ENCODE measurements at regions not wholly inside any gene's neighbourhood (a gene's known extent, or its start where the extent isn't known, plus 50 kb on each side); places are given as distances from the start of the nearest gene placed in this dataset.

GRCh38 chr15:47486040-47486439 is 231.3 kb upstream of the SEMA6D start:
- no peak overlapping the region for H3K4me3 Mint-ChIP-seq
- H3K4me1 Mint-ChIP-seq (ENCODE audit: low read depth), result no peaks in the 10 kb centered on the region
- no peak overlapping the region for H3K27ac Mint-ChIP-seq
- H3K27me3 Mint-ChIP-seq, result peaks cover 1% of the 10 kb centered on the region
- H3K9me3 Mint-ChIP-seq, result peaks cover 8% of the 10 kb centered on the region
- no peaks in the 10 kb centered on the region for H3K36me3 Mint-ChIP-seq (ENCODE audit: low read depth)
- intact Hi-C loops (cut with micrococcal nuclease), result no loop called here

GRCh38 chr15:47492195-47492594 is 225.1 kb upstream of the SEMA6D start:
- Mint-ChIP-seq H3K9me3 (no peaks in the 10 kb centered on the region), H3K4me3 (no peak overlapping the region), H3K4me1 (ENCODE audit: low read depth) (no peaks in the 10 kb centered on the region), H3K27ac (no peak overlapping the region), H3K27me3 (peaks cover 2% of the 10 kb centered on the region), H3K36me3 (ENCODE audit: low read depth) (no peaks in the 10 kb centered on the region)
- intact Hi-C loops (cut with micrococcal nuclease), result no loop called here

- Mint-ChIP-seq H3K4me3 (no peak overlapping the region), H3K27ac (no peak overlapping the region), H3K4me1 (ENCODE audit: low read depth) (no peaks in the 10 kb centered on the region), H3K36me3 (ENCODE audit: low read depth) (no peaks in the 10 kb centered on the region), H3K27me3 (peaks cover 4% of the 10 kb centered on the region), H3K9me3 (no peaks in the 10 kb centered on the region)
- intact Hi-C loops (cut with micrococcal nuclease), result no loop called here
These were observed 223.7 kb upstream of the SEMA6D start for GRCh38 chr15:47493357-47494247.

GRCh38 chr15:47496343-47497185 is 220.7 kb upstream of the SEMA6D start:
- no peak overlapping the region for H3K4me3 Mint-ChIP-seq
- no peaks in the 10 kb centered on the region for H3K9me3 Mint-ChIP-seq
- intact Hi-C loops (cut with micrococcal nuclease), result no loop called here
- H3K4me1 Mint-ChIP-seq (ENCODE audit: low read depth), result no peaks in the 10 kb centered on the region
- no peaks in the 10 kb centered on the region for H3K36me3 Mint-ChIP-seq (ENCODE audit: low read depth)
- H3K27me3 Mint-ChIP-seq, result peaks cover 11% of the 10 kb centered on the region
- no peak overlapping the region for H3K27ac Mint-ChIP-seq

- Mint-ChIP-seq H3K4me1 (ENCODE audit: low read depth) (peaks cover 20% of the 10 kb centered on the region), H3K36me3 (ENCODE audit: low read depth) (no peaks in the 10 kb centered on the region), H3K27me3 (peaks cover 27% of the 10 kb centered on the region), H3K9me3 (no peaks in the 10 kb centered on the region), H3K4me3 (no peak overlapping the region), H3K27ac (no peak overlapping the region)
- intact Hi-C loops (cut with micrococcal nuclease), result no loop called here
These were observed 216.5 kb upstream of the SEMA6D start for GRCh38 chr15:47500842-47501241.

DNA sequence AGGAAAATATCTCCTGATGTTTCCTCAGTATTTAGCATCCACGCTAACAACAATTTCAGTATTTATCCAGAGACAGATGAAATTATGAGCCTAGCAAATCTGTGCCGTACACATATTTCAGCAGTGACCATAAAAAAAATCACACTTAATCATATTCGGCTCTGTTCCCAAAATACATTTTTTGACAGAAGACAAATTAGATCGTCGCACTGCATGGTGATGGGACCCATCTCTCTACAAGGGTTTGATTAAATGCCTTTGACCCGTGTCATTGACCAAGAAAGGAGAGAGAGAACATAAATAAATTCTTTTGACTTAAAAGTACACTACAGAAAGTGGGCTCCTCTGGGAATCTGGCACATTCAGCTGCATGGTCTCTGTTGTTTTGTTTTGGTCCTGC is 215.3 kb upstream of the SEMA6D start:
- no peak overlapping the region for H3K4me3 Mint-ChIP-seq
- H3K27ac Mint-ChIP-seq, result no peak overlapping the region
- peaks cover 26% of the 10 kb centered on the region for H3K4me1 Mint-ChIP-seq (ENCODE audit: low read depth)
- H3K36me3 Mint-ChIP-seq (ENCODE audit: low read depth), result no peaks in the 10 kb centered on the region
- peaks cover 28% of the 10 kb centered on the region for H3K27me3 Mint-ChIP-seq
- H3K9me3 Mint-ChIP-seq, result no peaks in the 10 kb centered on the region
- intact Hi-C loops (cut with micrococcal nuclease), result no loop called here

DNA sequence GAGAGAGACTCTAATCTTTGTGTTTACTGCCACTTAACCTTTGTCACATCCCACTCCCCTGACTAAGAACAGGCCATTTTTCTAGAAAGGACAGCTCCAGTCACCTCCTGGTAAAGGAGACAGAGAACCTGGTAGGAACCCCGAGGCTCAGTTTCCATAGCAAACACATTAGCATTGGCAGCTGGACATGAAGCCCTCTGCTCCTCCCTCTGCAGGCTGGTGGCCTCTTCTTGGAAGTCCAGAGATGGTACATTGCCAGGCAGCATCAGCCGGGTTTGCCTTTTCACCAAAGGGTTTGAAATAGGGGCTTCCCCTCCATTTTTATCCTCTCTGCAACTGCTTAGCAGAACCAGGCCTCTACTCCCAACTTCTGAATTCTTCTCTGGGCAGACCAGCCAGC is 213.4 kb upstream of the SEMA6D start:
- H3K27ac Mint-ChIP-seq, result peak overlapping the region; percentile 87
- H3K36me3 Mint-ChIP-seq (ENCODE audit: low read depth), result no peaks in the 10 kb centered on the region
- peaks cover 26% of the 10 kb centered on the region for H3K4me1 Mint-ChIP-seq (ENCODE audit: low read depth)
- peaks cover 35% of the 10 kb centered on the region for H3K27me3 Mint-ChIP-seq
- no peak overlapping the region for H3K4me3 Mint-ChIP-seq
- H3K9me3 Mint-ChIP-seq, result no peaks in the 10 kb centered on the region
- intact Hi-C loops (cut with micrococcal nuclease), result no loop called here

GRCh38 chr15:47504624-47505256 is 212.6 kb upstream of the SEMA6D start:
- Mint-ChIP-seq H3K4me1 (ENCODE audit: low read depth) (peaks cover 26% of the 10 kb centered on the region), H3K9me3 (no peaks in the 10 kb centered on the region), H3K27ac (peak overlapping the region; percentile 87), H3K27me3 (peaks cover 37% of the 10 kb centered on the region), H3K4me3 (peak overlapping the region; percentile 27), H3K36me3 (ENCODE audit: low read depth) (no peaks in the 10 kb centered on the region)
- intact Hi-C loops (cut with micrococcal nuclease), result no loop called here

DNA sequence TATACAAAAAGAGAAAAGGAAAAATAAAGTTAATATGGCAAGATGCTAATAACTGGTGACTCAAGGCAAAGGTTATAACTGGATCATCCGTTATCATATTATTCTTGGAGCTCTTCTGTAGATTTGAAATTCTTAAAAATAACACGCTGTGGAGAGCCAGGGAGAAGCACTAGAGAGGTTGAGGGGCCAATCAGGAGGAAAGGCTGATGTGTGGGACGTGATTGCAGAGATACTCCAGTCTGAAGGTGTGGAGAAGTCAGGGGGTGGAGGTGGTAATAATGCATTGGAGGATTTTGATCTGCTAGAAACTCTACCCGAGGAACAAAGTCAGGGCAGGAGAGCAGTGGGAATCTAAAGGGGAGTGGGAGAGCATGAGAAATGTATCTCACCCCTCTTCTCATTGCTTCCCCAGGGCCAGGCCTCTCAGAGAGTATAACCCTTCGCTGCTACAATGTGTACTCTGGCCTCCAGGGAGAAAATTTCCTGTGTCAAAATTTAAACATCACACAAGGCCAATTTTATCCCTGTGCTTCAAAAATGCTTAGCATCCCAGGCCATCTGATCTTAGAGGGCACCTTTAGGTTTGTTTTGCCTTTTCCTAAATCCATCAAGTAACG is 211.5 kb upstream of the SEMA6D start:
- H3K9me3 Mint-ChIP-seq, result no peaks in the 10 kb centered on the region
- H3K27ac Mint-ChIP-seq, result peak overlapping the region; percentile 5
- no peak overlapping the region for H3K4me3 Mint-ChIP-seq
- intact Hi-C loops (cut with micrococcal nuclease), result no loop called here
- H3K4me1 Mint-ChIP-seq (ENCODE audit: low read depth), result peaks cover 26% of the 10 kb centered on the region
- H3K36me3 Mint-ChIP-seq (ENCODE audit: low read depth), result no peaks in the 10 kb centered on the region
- H3K27me3 Mint-ChIP-seq, result peaks cover 43% of the 10 kb centered on the region

DNA sequence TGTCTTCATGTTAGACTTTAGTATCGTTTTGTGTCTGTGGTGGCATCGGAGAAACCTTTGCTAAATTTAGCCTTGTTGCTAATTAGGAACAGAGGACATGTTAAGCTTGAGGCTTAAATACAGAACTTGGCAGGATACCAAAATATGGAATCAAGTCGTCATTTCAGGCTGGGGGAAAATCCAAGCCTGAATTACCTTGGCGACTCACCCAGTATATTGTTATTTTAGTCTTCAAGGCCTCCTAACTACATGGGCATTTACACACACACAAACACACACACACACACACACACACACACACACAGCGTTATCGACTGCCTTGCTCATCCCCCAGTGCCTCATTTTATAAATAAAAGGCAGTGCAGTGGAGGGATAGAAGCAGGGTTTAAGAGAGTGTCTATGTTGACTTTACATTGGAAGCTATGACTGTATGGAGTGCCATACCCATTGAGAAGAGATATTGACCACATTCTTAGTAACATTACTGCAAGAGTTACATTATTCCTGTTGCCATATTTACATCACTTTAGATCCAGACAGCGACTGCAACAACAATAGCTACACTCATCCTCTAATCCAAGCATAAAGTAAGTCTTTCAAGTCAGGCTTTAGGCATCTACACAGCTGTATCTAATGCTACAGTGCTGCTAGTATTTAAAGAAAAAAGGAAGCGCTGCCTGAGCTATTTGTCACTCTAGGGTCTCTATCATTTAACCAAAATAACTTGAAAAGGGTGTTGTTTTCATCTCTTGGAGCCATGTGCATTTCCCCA is 210.8 kb upstream of the SEMA6D start:
- peaks cover 50% of the 10 kb centered on the region for H3K27me3 Mint-ChIP-seq
- H3K4me3 Mint-ChIP-seq, result no peak overlapping the region
- H3K4me1 Mint-ChIP-seq (ENCODE audit: low read depth), result peaks cover 26% of the 10 kb centered on the region
- no peaks in the 10 kb centered on the region for H3K36me3 Mint-ChIP-seq (ENCODE audit: low read depth)
- no peak overlapping the region for H3K27ac Mint-ChIP-seq
- intact Hi-C loops (cut with micrococcal nuclease), result no loop called here
- H3K9me3 Mint-ChIP-seq, result no peaks in the 10 kb centered on the region

DNA sequence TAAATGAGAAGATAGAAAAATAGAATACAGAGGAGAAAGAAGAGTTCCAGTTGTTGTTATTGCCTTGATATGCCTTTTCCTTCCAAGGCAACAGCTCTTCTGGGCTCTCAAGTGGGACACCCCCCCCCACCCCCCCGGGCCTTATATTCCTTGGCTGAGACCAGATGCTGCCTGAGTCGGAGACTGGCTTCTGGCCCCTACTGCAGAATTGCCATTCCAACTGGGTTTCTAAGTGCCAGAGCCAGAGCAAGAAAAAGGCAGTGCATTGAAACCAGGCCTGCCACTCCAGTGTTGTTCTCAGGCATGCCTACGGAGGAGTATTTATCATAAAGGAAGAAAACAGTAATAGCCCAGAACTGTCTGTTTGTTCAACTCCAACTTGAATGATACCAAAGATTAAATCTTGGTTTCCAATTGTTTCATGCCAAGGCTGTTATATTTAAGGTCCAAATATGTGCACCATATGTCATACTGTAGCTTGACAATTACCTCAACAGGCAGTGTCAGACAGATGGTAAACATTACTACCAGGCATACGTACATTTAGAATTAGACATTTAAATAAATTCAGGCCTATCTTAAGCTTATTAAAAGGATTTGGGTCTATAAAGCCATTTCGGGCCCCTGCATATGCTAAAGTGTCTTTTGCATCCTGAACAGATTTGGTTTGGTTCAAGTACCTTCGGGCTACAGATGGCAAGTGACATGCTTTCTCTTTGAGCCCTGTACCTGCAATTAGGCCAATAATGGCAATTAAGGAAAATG is 209.9 kb upstream of the SEMA6D start:
- peaks cover 26% of the 10 kb centered on the region for H3K4me1 Mint-ChIP-seq (ENCODE audit: low read depth)
- peaks cover 46% of the 10 kb centered on the region for H3K27me3 Mint-ChIP-seq
- H3K27ac Mint-ChIP-seq, result no peak overlapping the region
- intact Hi-C loops (cut with micrococcal nuclease), result no loop called here
- no peak overlapping the region for H3K4me3 Mint-ChIP-seq
- no peaks in the 10 kb centered on the region for H3K9me3 Mint-ChIP-seq
- H3K36me3 Mint-ChIP-seq (ENCODE audit: low read depth), result no peaks in the 10 kb centered on the region

DNA sequence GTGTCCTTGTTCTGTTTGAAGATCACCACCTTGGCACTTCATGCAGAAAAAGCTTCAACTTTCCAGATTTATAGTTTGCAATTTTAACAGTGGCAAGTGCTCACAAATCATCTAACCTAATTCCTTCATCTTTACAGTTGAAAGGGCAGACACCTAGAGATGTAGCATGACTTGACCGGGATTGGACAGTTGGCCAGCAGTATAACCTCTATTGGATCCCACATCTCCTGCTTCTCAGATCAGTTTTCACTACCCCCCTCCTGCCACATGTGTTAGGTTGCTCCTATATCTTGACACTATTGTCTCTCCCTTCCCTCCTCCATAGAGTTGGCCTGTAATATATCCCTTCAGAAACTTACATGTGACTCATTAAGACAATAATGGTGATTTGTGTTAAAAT is 206.0 kb upstream of the SEMA6D start:
- Mint-ChIP-seq H3K9me3 (no peaks in the 10 kb centered on the region), H3K36me3 (ENCODE audit: low read depth) (no peaks in the 10 kb centered on the region), H3K4me3 (no peak overlapping the region), H3K4me1 (ENCODE audit: low read depth) (peaks cover 1% of the 10 kb centered on the region), H3K27me3 (peaks cover 34% of the 10 kb centered on the region), H3K27ac (no peak overlapping the region)
- intact Hi-C loops (cut with micrococcal nuclease), result no loop called here
